ENCODE measurements at regions not wholly inside any gene's neighbourhood (a gene's known extent, or its start where the extent isn't known, plus 50 kb on each side); places are given as distances from the start of the nearest gene placed in this dataset.

GRCh38 chr1:10848109-10848684 is 51.8 kb upstream of the CASZ1 start:
- no peaks in the 10 kb centered on the region for H3K36me3 ChIP-seq
- no peak overlapping the region for H3K4me3 ChIP-seq (ENCODE audit: low read depth, low read length)
- no peaks in the 10 kb centered on the region for H3K4me1 ChIP-seq
- no peaks in the 10 kb centered on the region for H3K9me3 ChIP-seq
- H3K27me3 ChIP-seq, result no peaks in the 10 kb centered on the region
- no peak for DNase-seq
- no peak for TF ChIP-seq CTCF (IDR thresholded peaks at IDR 0.05; ENCODE audit: low read depth, low read length)

GRCh38 chr1:10850026-10850425 is 53.6 kb upstream of the CASZ1 start:
- no peak for TF ChIP-seq CTCF (IDR thresholded peaks at IDR 0.05; ENCODE audit: low read depth, low read length)
- no peaks in the 10 kb centered on the region for H3K9me3 ChIP-seq
- H3K4me3 ChIP-seq (ENCODE audit: low read depth, low read length), result no peak overlapping the region
- H3K4me1 ChIP-seq, result no peaks in the 10 kb centered on the region
- no peaks in the 10 kb centered on the region for H3K27me3 ChIP-seq
- H3K36me3 ChIP-seq, result no peaks in the 10 kb centered on the region
- no peak for DNase-seq

GRCh38 chr1:10851024-10852013 is 54.9 kb upstream of the CASZ1 start:
- DNase-seq, result no peak
- no peaks in the 10 kb centered on the region for H3K36me3 ChIP-seq
- no peaks in the 10 kb centered on the region for H3K27me3 ChIP-seq
- no peak for TF ChIP-seq CTCF (IDR thresholded peaks at IDR 0.05; ENCODE audit: low read depth, low read length)
- H3K9me3 ChIP-seq, result no peaks in the 10 kb centered on the region
- H3K4me3 ChIP-seq (ENCODE audit: low read depth, low read length), result no peak overlapping the region
- no peaks in the 10 kb centered on the region for H3K4me1 ChIP-seq

GRCh38 chr1:10852018-10852417 is 55.6 kb upstream of the CASZ1 start:
- Histone ChIP-seq H3K4me1 (no peaks in the 10 kb centered on the region), H3K36me3 (no peaks in the 10 kb centered on the region), H3K27me3 (no peaks in the 10 kb centered on the region), H3K4me3 (ENCODE audit: low read depth, low read length) (no peak overlapping the region), H3K9me3 (no peaks in the 10 kb centered on the region)
- no peak for DNase-seq
- TF ChIP-seq CTCF (IDR thresholded peaks at IDR 0.05; ENCODE audit: low read depth, low read length), result no peak

GRCh38 chr1:10852486-10852885 is 56.0 kb upstream of the CASZ1 start:
- H3K4me1 ChIP-seq, result no peaks in the 10 kb centered on the region
- no peaks in the 10 kb centered on the region for H3K36me3 ChIP-seq
- TF ChIP-seq CTCF (IDR thresholded peaks at IDR 0.05; ENCODE audit: low read depth, low read length), result no peak
- no peak for DNase-seq
- no peak overlapping the region for H3K4me3 ChIP-seq (ENCODE audit: low read depth, low read length)
- no peaks in the 10 kb centered on the region for H3K27me3 ChIP-seq
- no peaks in the 10 kb centered on the region for H3K9me3 ChIP-seq

GRCh38 chr1:10852998-10853520 is 56.6 kb upstream of the CASZ1 start:
- H3K27me3 ChIP-seq, result no peaks in the 10 kb centered on the region
- no peak for TF ChIP-seq CTCF (IDR thresholded peaks at IDR 0.05; ENCODE audit: low read depth, low read length)
- no peak for DNase-seq
- no peaks in the 10 kb centered on the region for H3K9me3 ChIP-seq
- H3K36me3 ChIP-seq, result no peaks in the 10 kb centered on the region
- no peak overlapping the region for H3K4me3 ChIP-seq (ENCODE audit: low read depth, low read length)
- H3K4me1 ChIP-seq, result no peaks in the 10 kb centered on the region

All from BE2C (cell line).